ENCODE measurements at regions not wholly inside any gene's neighbourhood (a gene's known extent, or its start where the extent isn't known, plus 50 kb on each side); places are given as distances from the start of the nearest gene placed in this dataset.

GRCh38 chr5:110956913-110957813 lies 114.3 kb upstream of the TSLP start:
- TF ChIP-seq ZFX (IDR thresholded peaks at IDR 0.05) (no peak), CTCF (conservative IDR thresholded peaks at IDR 0.05) (no peak)
- H3K27ac ChIP-seq = no peak overlapping the region

GRCh38 chr5:110957934-110958333 lies 113.6 kb upstream of the TSLP start:
- no peak overlapping the region for H3K27ac ChIP-seq
- TF ChIP-seq CTCF (conservative IDR thresholded peaks at IDR 0.05) = no peak
- TF ChIP-seq ZFX (IDR thresholded peaks at IDR 0.05) = no peak

- TF ChIP-seq ZFX (IDR thresholded peaks at IDR 0.05) = no peak
- no peak for TF ChIP-seq CTCF (conservative IDR thresholded peaks at IDR 0.05)
- H3K27ac ChIP-seq = no peak overlapping the region
These were observed 108.0 kb upstream of the TSLP start for GRCh38 chr5:110963495-110963894.

GRCh38 chr5:110965773-110966581 lies 105.5 kb upstream of the TSLP start:
- H3K27ac ChIP-seq = no peak overlapping the region
- TF ChIP-seq ZFX (IDR thresholded peaks at IDR 0.05) (no peak), CTCF (conservative IDR thresholded peaks at IDR 0.05) (no peak)

GRCh38 chr5:110968246-110969005 lies 103.1 kb upstream of the TSLP start:
- TF ChIP-seq ZFX (IDR thresholded peaks at IDR 0.05) (no peak), CTCF (conservative IDR thresholded peaks at IDR 0.05) (no peak)
- H3K27ac ChIP-seq = no peak overlapping the region

- H3K27ac ChIP-seq = no peak overlapping the region
- TF ChIP-seq ZFX (IDR thresholded peaks at IDR 0.05) (no peak), CTCF (conservative IDR thresholded peaks at IDR 0.05) (no peak)
These were observed 102.0 kb upstream of the TSLP start for GRCh38 chr5:110969502-110969901.

Measured in C4-2B (cell line).